Immature natural killer cell (primary cell): ENCODE measurements at regions not wholly inside any gene's neighbourhood (a gene's known extent, or its start where the extent isn't known, plus 50 kb on each side); places are given as distances from the start of the nearest gene placed in this dataset.
"Not testable (repeated sequence)": the region's sequence is repeated elsewhere in the genome, so short reads cannot be mapped to it uniquely, and the experiment has no call there.

ENCODE experiments used
- DNase-seq, 3 donors: peaks; one replicate each; pipeline ENCODE4 v3.0.0; 2022; ENCODE audit warnings: mixed read lengths in 1 of 3
- H3K27ac Mint-ChIP-seq, 6 donors: one replicate each; pipeline ENCODE4 v1.8.0; 2020; ENCODE audit warnings: mixed read lengths in 6 of 6, mild to moderate bottlenecking in 5 of 6, inconsistent platforms in 4 of 6, moderate library complexity in 3 of 6
- H3K27me3 Mint-ChIP-seq, 3 donors: one replicate each; pipeline ENCODE4 v1.8.0; 2020 to 2021; ENCODE audit warnings: low read depth in 3 of 3, mild to moderate bottlenecking in 3 of 3, mixed read lengths in 3 of 3, moderate library complexity in 3 of 3, inconsistent platforms in 1 of 3
- H3K36me3 Mint-ChIP-seq, 3 donors: one replicate each; pipeline ENCODE4 v1.8.0; 2020; ENCODE audit warnings: mixed read lengths in 3 of 3, inconsistent platforms in 2 of 3, mild to moderate bottlenecking in 2 of 3
- H3K4me1 Mint-ChIP-seq, 2 donors: one replicate each; pipeline ENCODE4 v1.8.0; 2020; ENCODE audit warnings: inconsistent platforms in 2 of 2, mild to moderate bottlenecking in 2 of 2, mixed read lengths in 2 of 2, moderate library complexity in 1 of 2
- H3K4me3 Mint-ChIP-seq, 5 donors: one replicate each; pipeline ENCODE4 v1.8.0; 2020; ENCODE audit warnings: mild to moderate bottlenecking in 5 of 5, mixed read lengths in 5 of 5, inconsistent platforms in 3 of 5, moderate library complexity in 3 of 5
- H3K9me3 Mint-ChIP-seq, 6 donors: one replicate each; pipeline ENCODE4 v1.8.0; 2020; ENCODE audit warnings: mild to moderate bottlenecking in 6 of 6, mixed read lengths in 6 of 6, inconsistent platforms in 4 of 6, moderate library complexity in 3 of 6

DNA sequence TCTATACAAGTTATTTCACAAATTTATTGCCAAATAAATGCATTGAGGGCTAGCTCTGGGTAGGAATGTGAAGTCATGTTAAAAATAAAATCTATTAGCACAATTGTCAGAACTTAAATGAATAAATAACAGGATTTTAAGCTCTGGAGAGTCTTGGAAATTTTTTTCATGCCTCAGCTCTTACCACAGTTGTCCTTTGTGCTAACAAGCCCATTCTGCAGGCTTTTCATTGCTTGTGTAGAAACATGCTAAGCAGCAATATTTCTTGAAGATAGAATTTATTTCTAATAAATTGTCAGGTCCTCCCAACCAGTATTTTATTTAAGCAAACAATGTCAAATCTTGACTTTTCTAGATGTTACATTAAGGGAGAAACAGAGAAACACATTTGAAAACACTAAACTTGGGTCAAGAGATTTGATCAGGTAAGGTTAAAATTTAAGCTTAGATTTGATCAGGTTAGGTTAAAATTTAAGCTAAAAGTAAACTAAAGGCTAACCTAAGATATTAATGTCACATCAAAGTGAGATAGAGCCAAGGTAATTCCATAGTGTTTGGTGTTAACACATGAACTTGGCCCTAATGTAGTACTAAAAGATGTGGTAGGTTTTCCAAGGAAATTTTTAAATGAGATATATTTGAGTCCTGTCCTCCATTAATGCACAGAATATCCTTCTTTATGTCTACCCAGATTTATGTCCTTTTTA lies 179.1 kb upstream of the IL1RAPL1 start:
- Mint-ChIP-seq H3K4me1 (no peaks in the 10 kb centered on the region), H3K4me3 (no peak overlapping the region), H3K36me3 (no peaks in the 10 kb centered on the region), H3K9me3 (peaks cover 0 to 15% (median 5%) of the 10 kb centered on the region in 6 donors), H3K27me3 (peaks cover 0 to 3% (median 0%) of the 10 kb centered on the region in 3 donors), H3K27ac (no peak overlapping the region)
- DNase-seq, result no peak

DNA sequence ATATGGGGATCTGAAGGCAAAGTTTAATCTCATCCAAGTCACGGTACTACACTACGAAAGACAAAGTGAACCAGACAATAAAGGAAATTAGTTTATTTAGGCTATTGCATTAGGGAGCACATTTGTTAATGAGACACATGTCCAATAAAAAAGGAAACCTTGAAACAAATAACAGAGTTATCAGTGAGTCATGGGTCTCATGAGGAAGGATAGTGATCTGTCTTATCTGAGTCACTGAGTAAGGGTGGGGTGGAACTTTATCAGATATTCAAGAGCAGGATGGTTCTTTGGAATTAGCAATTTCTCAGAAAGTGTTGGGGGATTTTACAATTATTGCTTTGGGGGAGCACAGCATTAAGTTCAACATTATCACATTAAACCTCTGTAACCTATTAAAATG lies 188.9 kb upstream of the IL1RAPL1 start:
- Mint-ChIP-seq H3K27me3 (no peaks in the 10 kb centered on the region), H3K36me3 (no peaks in the 10 kb centered on the region), H3K4me3 (no peak overlapping the region), H3K9me3 (peaks cover 0 to 10% (median 2%) of the 10 kb centered on the region in 6 donors), H3K4me1 (no peaks in the 10 kb centered on the region), H3K27ac (no peak overlapping the region)
- DNase-seq, result no peak

- Mint-ChIP-seq H3K27ac (no peak overlapping the region), H3K9me3 (peaks cover 0 to 14% (median 3%) of the 10 kb centered on the region in 6 donors), H3K4me1 (no peaks in the 10 kb centered on the region), H3K27me3 (no peaks in the 10 kb centered on the region), H3K36me3 (no peaks in the 10 kb centered on the region), H3K4me3 (no peak overlapping the region)
- DNase-seq, result no peak
These were observed 195.7 kb upstream of the IL1RAPL1 start for GRCh38 chrX:28391528-28391927.

GRCh38 chrX:28379103-28379502 lies 208.1 kb upstream of the IL1RAPL1 start:
- Mint-ChIP-seq H3K9me3 (peaks cover 3 to 22% (median 12%) of the 10 kb centered on the region in 6 donors), H3K27me3 (peaks cover 0 to 3% (median 0%) of the 10 kb centered on the region in 3 donors), H3K27ac (no peak overlapping the region), H3K36me3 (no peaks in the 10 kb centered on the region), H3K4me3 (no peak overlapping the region), H3K4me1 (no peaks in the 10 kb centered on the region)
- DNase-seq, result no peak

DNA sequence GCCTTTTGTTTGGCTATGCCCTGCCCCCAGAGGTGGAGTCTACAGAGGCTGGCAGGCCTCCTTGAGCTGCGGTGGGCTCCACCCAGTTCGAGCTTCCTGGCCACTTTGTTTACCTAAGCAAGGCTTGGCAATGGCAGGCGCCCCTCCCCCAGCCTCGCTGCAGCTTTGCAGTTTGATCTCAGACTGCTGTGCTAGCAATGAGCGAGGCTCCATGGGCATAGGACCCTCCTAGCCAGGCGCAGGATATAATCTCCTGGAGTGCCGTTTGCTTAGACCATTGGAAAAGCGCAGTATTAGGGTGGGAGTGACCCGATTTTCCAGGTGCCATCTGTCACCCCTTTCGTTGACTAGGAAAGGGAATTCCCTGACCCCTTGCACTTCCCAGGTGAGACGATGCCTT lies 219.6 kb upstream of the IL1RAPL1 start:
- DNase-seq, H3K27ac Mint-ChIP-seq, H3K4me3 Mint-ChIP-seq, H3K27me3 Mint-ChIP-seq, H3K36me3 Mint-ChIP-seq, H3K4me1 Mint-ChIP-seq: not testable (repeated sequence)
- H3K9me3 Mint-ChIP-seq, result peaks cover 4 to 11% (median 10%) of the 10 kb centered on the region in 6 donors

DNA sequence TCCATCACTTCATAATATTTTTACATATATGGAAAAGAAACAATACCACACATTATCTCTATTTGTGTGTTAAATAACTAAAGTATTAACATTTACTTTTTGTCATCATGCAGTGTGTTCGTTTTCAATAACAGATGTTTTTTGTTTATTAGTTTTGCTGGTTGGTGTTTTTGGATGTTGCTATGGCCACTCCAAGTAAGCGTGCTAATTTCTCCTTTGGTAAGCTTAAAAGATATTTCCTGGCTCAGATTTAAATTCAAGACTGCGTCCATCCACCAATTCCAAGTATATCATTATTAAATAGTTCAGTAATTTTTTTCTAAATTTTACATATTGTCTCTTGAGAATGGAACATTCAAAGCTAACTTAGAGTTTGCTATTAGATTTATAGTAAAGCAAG lies 235.4 kb upstream of the IL1RAPL1 start:
- peaks cover 0 to 3% (median 2%) of the 10 kb centered on the region in 3 donors for H3K27me3 Mint-ChIP-seq
- H3K27ac Mint-ChIP-seq, result no peak overlapping the region
- no peaks in the 10 kb centered on the region for H3K36me3 Mint-ChIP-seq
- H3K4me1 Mint-ChIP-seq, result no peaks in the 10 kb centered on the region
- H3K4me3 Mint-ChIP-seq, result no peak overlapping the region
- H3K9me3 Mint-ChIP-seq, result peaks cover 0 to 13% (median 6%) of the 10 kb centered on the region in 6 donors
- no peak for DNase-seq

- Mint-ChIP-seq H3K27me3 (peaks cover 2 to 8% (median 2%) of the 10 kb centered on the region in 3 donors), H3K4me3 (no peak overlapping the region), H3K9me3 (peaks cover 0 to 12% (median 4%) of the 10 kb centered on the region in 6 donors), H3K4me1 (no peaks in the 10 kb centered on the region), H3K27ac (no peak overlapping the region), H3K36me3 (no peaks in the 10 kb centered on the region)
- DNase-seq, result no peak
These were observed 237.4 kb upstream of the IL1RAPL1 start for GRCh38 chrX:28349888-28350287.

DNA sequence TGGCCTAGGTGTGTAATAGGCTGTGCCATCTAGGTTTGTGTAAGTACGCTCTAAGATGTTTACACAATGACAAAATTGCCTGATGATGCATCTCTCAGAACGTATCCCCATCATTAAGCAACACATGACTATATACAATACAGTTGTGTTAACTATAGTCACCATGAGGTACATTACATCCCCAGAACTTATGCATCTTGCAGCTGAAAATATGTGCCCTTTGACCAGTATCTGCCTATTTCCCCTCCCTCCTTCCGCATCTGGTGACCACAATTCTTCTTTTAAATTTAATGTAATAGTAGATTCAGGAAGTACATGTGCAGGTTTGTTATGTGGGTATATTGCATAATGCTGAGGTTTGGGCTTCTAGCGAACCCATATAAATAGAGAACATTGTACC lies 239.8 kb upstream of the IL1RAPL1 start:
- DNase-seq, result no peak
- no peaks in the 10 kb centered on the region for H3K4me1 Mint-ChIP-seq
- H3K27ac Mint-ChIP-seq, result no peak overlapping the region
- H3K9me3 Mint-ChIP-seq, result peaks cover 0 to 14% (median 6%) of the 10 kb centered on the region in 6 donors
- H3K36me3 Mint-ChIP-seq, result no peaks in the 10 kb centered on the region
- H3K27me3 Mint-ChIP-seq, result peaks cover 0 to 9% (median 2%) of the 10 kb centered on the region in 3 donors
- no peak overlapping the region for H3K4me3 Mint-ChIP-seq

GRCh38 chrX:28329156-28329555 lies 258.1 kb upstream of the IL1RAPL1 start:
- no peak overlapping the region for H3K27ac Mint-ChIP-seq
- H3K27me3 Mint-ChIP-seq, result peaks cover 0 to under 1% (median 0%) of the 10 kb centered on the region in 3 donors
- H3K4me1 Mint-ChIP-seq, result no peaks in the 10 kb centered on the region
- H3K36me3 Mint-ChIP-seq, result no peaks in the 10 kb centered on the region
- DNase-seq, result no peak
- peaks cover 0 to 17% (median 3%) of the 10 kb centered on the region in 6 donors for H3K9me3 Mint-ChIP-seq
- H3K4me3 Mint-ChIP-seq, result no peak overlapping the region

DNA sequence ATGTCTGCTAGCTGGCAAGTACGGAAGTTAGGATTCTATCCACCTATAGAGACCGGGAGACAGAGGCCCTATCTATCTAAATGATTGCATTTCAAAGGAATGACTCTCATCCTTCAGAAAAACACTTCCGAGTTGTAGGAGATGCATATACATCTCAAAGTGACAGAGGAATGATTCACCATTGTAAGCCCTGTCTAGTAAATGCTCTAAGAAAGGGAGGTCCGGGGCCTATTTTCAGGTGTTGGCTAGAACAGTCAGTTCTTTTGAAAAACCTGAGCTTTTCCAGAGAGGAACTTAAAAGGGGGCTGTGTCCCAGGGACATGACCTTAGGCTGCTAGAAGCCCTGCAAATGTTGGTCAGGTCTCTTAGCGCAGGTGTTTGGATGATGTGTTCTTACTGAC lies 262.9 kb upstream of the IL1RAPL1 start:
- Mint-ChIP-seq H3K9me3 (peaks cover 3 to 23% (median 10%) of the 10 kb centered on the region in 6 donors), H3K36me3 (no peaks in the 10 kb centered on the region), H3K27ac (no peak overlapping the region)

DNA sequence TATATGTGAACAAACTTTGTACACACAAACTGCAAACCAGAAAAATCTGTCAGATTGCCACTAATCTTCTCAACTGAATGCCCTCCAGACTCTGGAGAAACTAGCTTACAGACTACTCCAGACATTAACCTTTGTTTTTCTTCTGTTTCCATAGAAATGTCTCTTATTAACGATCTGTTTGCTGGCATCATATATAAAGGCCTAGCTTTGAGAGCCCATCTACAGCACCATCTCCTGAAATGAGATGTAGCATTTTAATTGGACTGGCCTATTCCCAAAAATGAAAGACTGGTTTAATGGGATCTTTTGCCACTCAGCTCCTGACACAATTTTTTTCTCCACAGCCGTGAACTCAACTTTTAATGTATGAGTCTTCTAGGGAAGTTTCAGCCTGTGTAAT lies 266.0 kb upstream of the IL1RAPL1 start:
- no peaks in the 10 kb centered on the region for H3K4me1 Mint-ChIP-seq
- no peak overlapping the region for H3K4me3 Mint-ChIP-seq
- H3K27me3 Mint-ChIP-seq, result peaks cover 0 to 2% (median 0%) of the 10 kb centered on the region in 3 donors
- H3K27ac Mint-ChIP-seq, result no peak overlapping the region
- no peaks in the 10 kb centered on the region for H3K36me3 Mint-ChIP-seq
- no peak for DNase-seq
- peaks cover 8 to 34% (median 14%) of the 10 kb centered on the region in 6 donors for H3K9me3 Mint-ChIP-seq

More for the DNA sequence above, 262.9 kb upstream of the IL1RAPL1 start:
- no peaks in the 10 kb centered on the region for H3K27me3 Mint-ChIP-seq
- H3K4me1 Mint-ChIP-seq, result no peaks in the 10 kb centered on the region
- H3K4me3 Mint-ChIP-seq, result no peak overlapping the region
- DNase-seq, result no peak

- Mint-ChIP-seq H3K36me3 (no peaks in the 10 kb centered on the region), H3K4me3 (no peak overlapping the region), H3K4me1 (no peaks in the 10 kb centered on the region), H3K9me3 (peaks cover 2 to 29% (median 5%) of the 10 kb centered on the region in 6 donors), H3K27ac (no peak overlapping the region), H3K27me3 (peaks cover 0 to 2% (median 0%) of the 10 kb centered on the region in 3 donors)
- DNase-seq, result no peak
These were observed 274.3 kb upstream of the IL1RAPL1 start for GRCh38 chrX:28312965-28313364.

- no peak for DNase-seq
- Mint-ChIP-seq H3K4me3 (no peak overlapping the region), H3K27me3 (peaks cover 0 to 2% (median 0%) of the 10 kb centered on the region in 3 donors), H3K9me3 (peaks cover 2 to 22% (median 7%) of the 10 kb centered on the region in 6 donors), H3K27ac (no peak overlapping the region), H3K4me1 (no peaks in the 10 kb centered on the region), H3K36me3 (no peaks in the 10 kb centered on the region)
These were observed 275.0 kb upstream of the IL1RAPL1 start for GRCh38 chrX:28312259-28312658.

GRCh38 chrX:28311466-28311865 lies 275.8 kb upstream of the IL1RAPL1 start:
- H3K27me3 Mint-ChIP-seq, result peaks cover 0 to 2% (median 0%) of the 10 kb centered on the region in 3 donors
- no peak overlapping the region for H3K4me3 Mint-ChIP-seq
- H3K9me3 Mint-ChIP-seq, result peaks cover 2 to 22% (median 8%) of the 10 kb centered on the region in 6 donors
- no peak for DNase-seq
- no peaks in the 10 kb centered on the region for H3K36me3 Mint-ChIP-seq
- H3K4me1 Mint-ChIP-seq, result no peaks in the 10 kb centered on the region
- H3K27ac Mint-ChIP-seq, result no peak overlapping the region

- DNase-seq, result no peak
- H3K4me1 Mint-ChIP-seq, result no peaks in the 10 kb centered on the region
- peaks cover 3 to 21% (median 14%) of the 10 kb centered on the region in 6 donors for H3K9me3 Mint-ChIP-seq
- H3K4me3 Mint-ChIP-seq, result no peak overlapping the region
- H3K27me3 Mint-ChIP-seq, result no peaks in the 10 kb centered on the region
- no peaks in the 10 kb centered on the region for H3K36me3 Mint-ChIP-seq
- H3K27ac Mint-ChIP-seq, result no peak overlapping the region
These were observed 283.8 kb upstream of the IL1RAPL1 start for GRCh38 chrX:28303486-28303885.
